ENCODE measurements at regions not wholly inside any gene's neighbourhood (a gene's known extent, or its start where the extent isn't known, plus 50 kb on each side); places are given as distances from the start of the nearest gene placed in this dataset.

DNA sequence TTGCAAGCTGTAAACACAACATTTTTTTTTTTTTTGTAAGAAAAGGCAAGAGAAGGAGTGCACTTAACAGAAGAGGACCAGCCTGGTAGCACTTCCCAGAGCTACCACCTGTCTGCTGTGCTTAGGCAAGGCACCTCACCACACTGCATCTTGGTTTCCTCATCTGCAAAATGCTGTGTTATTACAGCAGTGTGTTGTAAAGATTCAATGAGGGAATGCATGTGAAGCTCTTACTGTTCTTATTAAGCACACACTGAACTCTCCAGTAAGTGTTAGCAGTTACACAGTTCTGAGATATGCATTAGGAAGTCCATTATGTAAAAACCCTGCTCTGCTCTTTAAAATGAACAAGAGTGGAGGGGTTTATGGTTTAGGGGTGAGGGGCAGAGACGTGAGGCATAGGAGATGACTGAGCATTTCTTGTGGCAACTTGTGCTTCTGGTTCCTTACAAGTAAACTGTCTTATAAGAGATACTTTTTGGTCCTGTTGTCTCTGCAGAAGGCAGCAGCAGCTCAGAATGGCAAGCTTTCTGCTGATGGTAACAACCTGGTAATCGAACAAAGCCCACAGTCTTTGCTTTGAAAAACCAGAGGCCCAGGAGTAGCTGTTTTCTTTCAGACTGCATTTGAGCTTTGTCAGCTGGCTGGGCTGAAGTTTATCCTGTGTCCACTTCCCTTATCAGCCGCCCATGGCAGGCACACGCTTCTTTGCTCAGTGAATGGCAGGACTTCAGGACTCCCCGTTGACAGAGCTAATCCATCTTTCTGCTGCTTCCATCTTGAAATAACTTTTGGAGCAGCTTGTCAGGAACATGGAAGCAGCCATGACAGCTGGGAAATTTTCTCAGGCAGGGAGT is 98.8 kb upstream of the BMPER start:
- intact Hi-C loops (cut with micrococcal nuclease) (loop anchor here (5.0 kb wide), 1 partner anchor 49 kb away; no protein-coding TSS in a partner anchor), in situ Hi-C loops (cut with MboI) (no loop called here)
- POLR2A ChIA-PET, result interaction anchor here (0.6 kb wide), 1 partner anchor 11 kb away, joined by 4 read pairs; no protein-coding TSS in a partner anchor
- TF ChIP-seq SP2 (IDR thresholded peaks at IDR 0.05; ENCODE audit: extremely low read depth, low read depth, low read length, poor library complexity, severe bottlenecking) (no peak), TAF1 (IDR thresholded peaks at IDR 0.05; ENCODE audit: control insufficient read depth, extremely low read depth, insufficient read depth, low read length, severe bottlenecking) (no peak), ADNP (tag; IDR thresholded peaks at IDR 0.05) (no peak), NFXL1 (CRISPR knock-in tag; IDR thresholded peaks at IDR 0.05) (no peak), MCM5 (IDR thresholded peaks at IDR 0.05; ENCODE audit: low read depth) (no peak), GATAD2B (IDR thresholded peaks at IDR 0.05; ENCODE audit: borderline replicate concordance) (no peak), ZNF717 (CRISPR knock-in tag; IDR thresholded peaks at IDR 0.05) (no peak), MIER1 (IDR thresholded peaks at IDR 0.05; ENCODE audit: low read depth) (no peak), CAMTA2 (CRISPR knock-in tag; conservative IDR thresholded peaks at IDR 0.05) (no peak), STAG1 (CRISPR knock-in tag; IDR thresholded peaks at IDR 0.05; ENCODE audit: borderline replicate concordance) (no peak)
- TF ChIP-seq, protein P1, sequence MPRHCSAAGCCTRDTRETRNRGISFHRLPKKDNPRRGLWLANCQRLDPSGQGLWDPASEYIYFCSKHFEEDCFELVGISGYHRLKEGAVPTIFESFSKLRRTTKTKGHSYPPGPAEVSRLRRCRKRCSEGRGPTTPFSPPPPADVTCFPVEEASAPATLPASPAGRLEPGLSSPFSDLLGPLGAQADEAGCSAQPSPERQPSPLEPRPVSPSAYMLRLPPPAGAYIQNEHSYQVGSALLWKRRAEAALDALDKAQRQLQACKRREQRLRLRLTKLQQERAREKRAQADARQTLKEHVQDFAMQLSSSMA (CRISPR knock-in tag; IDR thresholded peaks at IDR 0.05), result no peak

More for the DNA sequence above, 98.8 kb upstream of the BMPER start:
- Histone ChIP-seq H2AFZ (ENCODE audit: low read depth, low read length) (no peak overlapping the region), H3K27me3 (ENCODE audit: control insufficient read depth in 2 of 2, insufficient read depth in 2 of 2, low read length in 2 of 2) (no peaks in the 10 kb centered on the region), H3K9ac (ENCODE audit: insufficient read depth in 1 of 2, low read depth in 2 of 2, low read length in 2 of 2) (no peak overlapping the region), H4K20me1 (replicated peaks; ENCODE audit: control insufficient read depth, insufficient read depth, low read length) (0 out of 2 replicates have a peak, but pooled peaks cover 3% of the 10 kb centered on the region), H3K9me1 (ENCODE audit: control insufficient read depth, insufficient read depth, low read length) (no peaks in the 10 kb centered on the region), H3K27ac (ENCODE audit: extremely low read depth, low read depth, low read length) (no peak overlapping the region), H3K4me1 (replicated peaks in 1 of 2; ENCODE audit: control insufficient read depth in 2 of 2, insufficient read depth in 2 of 2, low read length in 2 of 2) (no peaks in the 10 kb centered on the region), H3K36me3 (ENCODE audit: control insufficient read depth, insufficient read depth, low read length) (no peaks in the 10 kb centered on the region), H3K4me2 (ENCODE audit: insufficient read depth, low read length) (no peak overlapping the region), H3K79me2 (ENCODE audit: control insufficient read depth, insufficient read depth, low read length) (no peaks in the 10 kb centered on the region), H3K4me3 (no peak overlapping the region), H3K9me3 (replicated peaks; ENCODE audit: control insufficient read depth, insufficient read depth, low read depth, low read length) (no peaks in the 10 kb centered on the region)
- WGBS (ENCODE audit: insufficient coverage, low coverage, missing lambda C conversion rate), result 1% methylated on average over 5 of the region's 5 CpGs
- ATAC-seq (no peak), FAIRE-seq (no peak), DNase-seq (ENCODE audit: extremely low read depth in 1 of 4, low spot score in 3 of 4) (no peak)
- BruUV-seq (replicated peaks), result no TSS peak
- CTCF ChIA-PET (ENCODE audit: low intra/inter-chr PET ratio), result no interaction called here
